BE2C (cell line): ENCODE measurements at regions not wholly inside any gene's neighbourhood (a gene's known extent, or its start where the extent isn't known, plus 50 kb on each side); places are given as distances from the start of the nearest gene placed in this dataset.
"Not testable (repeated sequence)": the region's sequence is repeated elsewhere in the genome, so short reads cannot be mapped to it uniquely, and the experiment has no call there.

Source experiments
- DNase-seq: peaks from one replicate; pipeline ENCODE4 v3.0.0-alpha.2; 2020
- H3K27me3 ChIP-seq: fragments of 250-450 bp; sonication (Bioruptor Pico); 2 replicates; pipeline ENCODE4 v1.5.1; 2020; ENCODE audit warnings: mild to moderate bottlenecking
- H3K36me3 ChIP-seq: fragments of 250-450 bp; sonication (Bioruptor Pico); 2 replicates; pipeline ENCODE4 v1.5.1; 2020; ENCODE audit warnings: mild to moderate bottlenecking
- H3K4me1 ChIP-seq: fragments of 250-450 bp; sonication (Bioruptor Pico); 2 replicates; pipeline ENCODE4 v1.5.1; 2020
- H3K4me3 ChIP-seq: 2 replicates; pipeline ENCODE4 v1.5.1; 2011; ENCODE audit warnings: low read depth, low read length
- H3K9me3 ChIP-seq: fragments of 250-450 bp; sonication (Bioruptor Pico); 2 replicates; pipeline ENCODE4 v1.5.1; 2020
- TF ChIP-seq, protein P1 (sequence below): IDR thresholded peaks from 2 replicates; pipeline ENCODE4 v1.5.1; 2012; ENCODE audit warnings: mild to moderate bottlenecking, low read depth, low read length

DNA sequence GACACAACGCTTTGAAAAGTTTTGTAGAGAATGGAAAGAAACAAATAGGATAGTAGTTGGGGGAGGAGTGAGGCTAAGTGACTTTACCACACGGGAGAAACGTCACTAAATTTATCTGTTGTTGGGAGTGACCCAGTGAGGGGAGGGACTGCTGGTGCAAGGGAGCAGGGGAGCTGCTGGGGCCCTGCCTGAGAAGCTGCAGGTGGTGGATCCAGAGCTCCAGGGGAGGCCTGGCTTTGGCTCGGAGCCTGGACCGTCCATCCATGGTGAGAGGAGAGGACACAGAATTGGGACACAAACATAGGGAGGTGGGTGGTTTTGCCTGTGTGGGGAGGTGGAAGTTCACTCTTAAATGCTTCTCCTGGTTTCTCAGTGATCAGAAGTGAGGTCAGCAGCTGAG, 107.6 kb downstream of the GOSR1 start:
- H3K9me3 ChIP-seq: no peaks in the 10 kb centered on the region
- H3K4me3 ChIP-seq: no peak overlapping the region
- no peaks in the 10 kb centered on the region for H3K36me3 ChIP-seq
- no peaks in the 10 kb centered on the region for H3K4me1 ChIP-seq
- DNase-seq: no peak
- TF ChIP-seq, protein P1, sequence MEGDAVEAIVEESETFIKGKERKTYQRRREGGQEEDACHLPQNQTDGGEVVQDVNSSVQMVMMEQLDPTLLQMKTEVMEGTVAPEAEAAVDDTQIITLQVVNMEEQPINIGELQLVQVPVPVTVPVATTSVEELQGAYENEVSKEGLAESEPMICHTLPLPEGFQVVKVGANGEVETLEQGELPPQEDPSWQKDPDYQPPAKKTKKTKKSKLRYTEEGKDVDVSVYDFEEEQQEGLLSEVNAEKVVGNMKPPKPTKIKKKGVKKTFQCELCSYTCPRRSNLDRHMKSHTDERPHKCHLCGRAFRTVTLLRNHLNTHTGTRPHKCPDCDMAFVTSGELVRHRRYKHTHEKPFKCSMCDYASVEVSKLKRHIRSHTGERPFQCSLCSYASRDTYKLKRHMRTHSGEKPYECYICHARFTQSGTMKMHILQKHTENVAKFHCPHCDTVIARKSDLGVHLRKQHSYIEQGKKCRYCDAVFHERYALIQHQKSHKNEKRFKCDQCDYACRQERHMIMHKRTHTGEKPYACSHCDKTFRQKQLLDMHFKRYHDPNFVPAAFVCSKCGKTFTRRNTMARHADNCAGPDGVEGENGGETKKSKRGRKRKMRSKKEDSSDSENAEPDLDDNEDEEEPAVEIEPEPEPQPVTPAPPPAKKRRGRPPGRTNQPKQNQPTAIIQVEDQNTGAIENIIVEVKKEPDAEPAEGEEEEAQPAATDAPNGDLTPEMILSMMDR: no peak
- no peaks in the 10 kb centered on the region for H3K27me3 ChIP-seq

DNA sequence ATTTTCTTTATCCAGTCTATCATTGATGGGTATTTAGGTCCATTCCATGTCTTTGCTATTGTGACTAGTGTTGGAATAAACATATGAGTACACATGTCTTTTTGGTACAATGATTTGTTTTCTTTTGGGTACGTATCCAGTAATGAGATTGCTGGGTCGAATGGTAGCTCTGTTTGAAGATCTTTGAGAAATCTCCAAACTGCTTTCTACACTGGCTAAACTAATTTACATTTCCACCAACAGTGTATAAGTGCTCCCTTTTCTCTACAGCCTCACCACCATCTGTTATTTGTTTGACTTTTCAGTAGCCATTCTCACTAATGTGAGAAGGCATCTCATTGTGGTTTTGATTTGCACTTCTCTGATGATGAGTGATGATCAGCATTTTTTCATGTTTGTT, 103.7 kb downstream of the GOSR1 start:
- Histone ChIP-seq H3K36me3 (no peaks in the 10 kb centered on the region), H3K4me3 (no peak overlapping the region), H3K4me1 (no peaks in the 10 kb centered on the region), H3K9me3 (no peaks in the 10 kb centered on the region), H3K27me3 (no peaks in the 10 kb centered on the region)
- no peak for DNase-seq
- TF ChIP-seq, protein P1: no peak

DNA sequence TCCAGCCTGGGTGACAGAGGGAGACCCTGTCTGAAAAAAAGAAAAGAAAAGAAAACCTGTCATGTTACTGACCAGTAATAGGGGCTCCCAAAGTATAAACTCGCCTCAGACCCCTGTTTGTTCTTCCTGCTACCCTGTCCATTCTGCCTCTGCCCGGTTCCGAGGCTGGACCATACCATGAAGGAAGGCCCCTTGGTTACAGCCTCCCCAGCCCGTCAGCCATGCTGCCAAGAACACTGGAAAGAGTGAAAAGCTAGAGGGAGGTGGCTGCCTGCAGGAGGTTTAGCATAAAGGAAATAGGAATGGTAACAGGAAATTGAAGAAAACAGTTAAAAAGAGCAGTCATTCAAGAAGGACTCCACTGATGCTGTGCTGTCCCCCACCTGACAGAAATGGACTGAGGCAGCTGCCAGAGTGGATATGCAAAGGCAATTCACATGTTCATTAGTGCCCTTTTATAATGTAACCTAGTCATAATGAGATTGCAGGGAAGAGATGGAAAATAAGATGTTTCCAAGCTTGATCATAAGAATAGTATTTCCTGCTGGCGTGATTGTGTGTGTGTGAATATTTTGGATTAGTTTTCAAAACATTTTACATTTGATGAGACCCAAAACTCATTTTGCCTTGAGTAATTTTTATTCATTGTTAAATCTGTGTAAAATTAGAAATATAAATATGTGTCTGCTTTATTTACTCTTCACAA, 102.6 kb downstream of the GOSR1 start:
- Histone ChIP-seq H3K27me3 (no peaks in the 10 kb centered on the region), H3K36me3 (no peaks in the 10 kb centered on the region), H3K4me3 (no peak overlapping the region), H3K9me3 (no peaks in the 10 kb centered on the region), H3K4me1 (no peaks in the 10 kb centered on the region)
- no peak for DNase-seq
- TF ChIP-seq, protein P1: no peak

DNA sequence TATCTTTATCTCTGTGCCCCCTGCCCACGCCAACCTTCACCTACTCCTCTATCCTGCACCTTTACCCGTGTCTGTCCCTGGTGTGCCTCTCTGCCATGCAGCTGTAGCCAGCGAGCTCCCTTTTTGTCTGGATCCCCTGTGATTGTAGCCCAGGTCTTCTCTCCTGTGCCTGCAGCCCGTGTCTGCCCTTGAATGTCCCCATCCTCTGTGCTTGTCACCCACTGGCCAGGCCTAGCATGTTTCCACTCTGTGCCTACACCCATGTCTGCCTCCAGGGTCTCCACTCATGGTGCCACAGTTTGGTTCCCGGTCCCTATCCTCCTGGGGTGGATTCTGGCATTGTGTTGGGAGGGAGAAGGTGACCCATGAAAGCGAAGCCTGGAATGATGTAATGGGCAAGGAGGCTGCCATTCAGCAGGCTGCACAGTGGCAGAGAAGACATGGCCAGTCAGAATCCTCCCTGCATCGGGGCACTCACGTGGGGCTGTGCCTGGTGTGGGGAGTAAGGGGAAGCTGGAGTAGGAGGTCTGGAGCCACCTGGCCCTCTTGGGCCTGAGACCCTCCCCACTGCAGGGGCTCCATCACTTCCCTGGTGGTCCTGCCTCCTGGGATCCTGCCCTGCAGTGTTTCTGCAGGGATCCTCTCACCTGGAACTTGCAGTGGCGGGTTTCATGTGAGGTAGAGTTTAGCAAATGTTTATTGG, 101.0 kb downstream of the GOSR1 start:
- H3K36me3 ChIP-seq, H3K27me3 ChIP-seq, H3K9me3 ChIP-seq, H3K4me3 ChIP-seq, H3K4me1 ChIP-seq, DNase-seq: not testable (repeated sequence)
